Progenitor cell of endocrine pancreas (in vitro differentiated cells): ENCODE measurements at regions not wholly inside any gene's neighbourhood (a gene's known extent, or its start where the extent isn't known, plus 50 kb on each side); places are given as distances from the start of the nearest gene placed in this dataset.

Source experiments
- DNase-seq: peaks from one replicate; pipeline ENCODE4 v3.0.0; 2021; ENCODE audit warnings: low spot score; ENCODE audit not compliant: unreplicated experiment
- H3K27ac Mint-ChIP-seq: 2 replicates; pipeline ENCODE4 v1.8.0; 2021; ENCODE audit warnings: mild to moderate bottlenecking, moderate library complexity, mixed read lengths
- H3K27me3 Mint-ChIP-seq: 2 replicates; pipeline ENCODE4 v1.8.0; 2021; ENCODE audit warnings: mixed read lengths
- H3K36me3 Mint-ChIP-seq: 2 replicates; pipeline ENCODE4 v1.8.0; 2022; ENCODE audit warnings: mixed read lengths; ENCODE audit not compliant: insufficient read depth
- H3K4me1 Mint-ChIP-seq: 2 replicates; pipeline ENCODE4 v1.8.0; 2021; ENCODE audit warnings: low read depth, mixed read lengths
- H3K4me3 Mint-ChIP-seq: 2 replicates; pipeline ENCODE4 v1.8.0; 2021; ENCODE audit warnings: low read depth, mild to moderate bottlenecking, moderate library complexity, mixed read lengths
- H3K9me3 Mint-ChIP-seq: 2 replicates; pipeline ENCODE4 v1.8.0; 2021; ENCODE audit warnings: low read depth, mixed read lengths
- CTCF ChIP-seq: fragments of 200-600 bp; sonication (generic); IDR thresholded peaks from one replicate; pipeline ENCODE4 v1.5.0; 2021; ENCODE audit warnings: antibody characterized with exemption, mild to moderate bottlenecking; ENCODE audit not compliant: unreplicated experiment

- Mint-ChIP-seq H3K36me3 (no peaks in the 10 kb centered on the region), H3K27me3 (no peaks in the 10 kb centered on the region), H3K27ac (no peak overlapping the region), H3K4me1 (peaks cover 5% of the 10 kb centered on the region), H3K4me3 (no peak overlapping the region), H3K9me3 (no peaks in the 10 kb centered on the region)
- no peak for DNase-seq
- no peak for TF ChIP-seq CTCF
These were observed 125.4 kb downstream of the CCDC34 start for GRCh38 chr11:27237643-27238042.

GRCh38 chr11:27234961-27235360 is 128.1 kb downstream of the CCDC34 start:
- Mint-ChIP-seq H3K4me1 (peaks cover 5% of the 10 kb centered on the region), H3K27ac (no peak overlapping the region)
- no peak for TF ChIP-seq CTCF

GRCh38 chr11:27234043-27234668 is 128.9 kb downstream of the CCDC34 start:
- no peaks in the 10 kb centered on the region for H3K9me3 Mint-ChIP-seq
- H3K4me3 Mint-ChIP-seq: no peak overlapping the region
- DNase-seq: no peak
- H3K27me3 Mint-ChIP-seq: no peaks in the 10 kb centered on the region
- TF ChIP-seq CTCF: no peak
- peaks cover 5% of the 10 kb centered on the region for H3K4me1 Mint-ChIP-seq
- H3K36me3 Mint-ChIP-seq: no peaks in the 10 kb centered on the region
- peak overlapping the region; percentile 41 for H3K27ac Mint-ChIP-seq

More at GRCh38 chr11:27234961-27235360, 128.1 kb downstream of the CCDC34 start:
- Mint-ChIP-seq H3K9me3 (no peaks in the 10 kb centered on the region), H3K4me3 (no peak overlapping the region), H3K36me3 (no peaks in the 10 kb centered on the region), H3K27me3 (no peaks in the 10 kb centered on the region)
- DNase-seq: no peak

GRCh38 chr11:27233654-27234042 is 129.4 kb downstream of the CCDC34 start:
- TF ChIP-seq CTCF: no peak
- Mint-ChIP-seq H3K9me3 (no peaks in the 10 kb centered on the region), H3K4me3 (no peak overlapping the region), H3K27me3 (no peaks in the 10 kb centered on the region), H3K4me1 (peaks cover 5% of the 10 kb centered on the region), H3K27ac (peak overlapping the region; percentile 85), H3K36me3 (no peaks in the 10 kb centered on the region)
- DNase-seq: no peak

GRCh38 chr11:27231530-27231929 is 131.5 kb downstream of the CCDC34 start:
- Mint-ChIP-seq H3K27me3 (no peaks in the 10 kb centered on the region), H3K4me1 (peaks cover 8% of the 10 kb centered on the region), H3K4me3 (no peak overlapping the region), H3K27ac (no peak overlapping the region), H3K36me3 (no peaks in the 10 kb centered on the region), H3K9me3 (peaks cover under 1% of the 10 kb centered on the region)
- DNase-seq: no peak
- no peak for TF ChIP-seq CTCF
